ENCODE measurements at regions not wholly inside any gene's neighbourhood (a gene's known extent, or its start where the extent isn't known, plus 50 kb on each side); places are given as distances from the start of the nearest gene placed in this dataset.

- H3K4me3 ChIP-seq (ENCODE audit: low read depth, low read length) = no peak overlapping the region
- no peaks in the 10 kb centered on the region for H3K9me3 ChIP-seq (ENCODE audit: control insufficient read depth, insufficient read depth, low read length)
- H3K4me1 ChIP-seq (ENCODE audit: control insufficient read depth, insufficient read depth, low read length) = peaks cover 10% of the 10 kb centered on the region
- H3K27ac ChIP-seq (ENCODE audit: low read depth, low read length) = no peak overlapping the region
- no peaks in the 10 kb centered on the region for H3K27me3 ChIP-seq (ENCODE audit: control insufficient read depth, insufficient read depth, low read length)
- H3K36me3 ChIP-seq (ENCODE audit: control insufficient read depth, insufficient read depth, low read length) = no peaks in the 10 kb centered on the region
- H3K9ac ChIP-seq (ENCODE audit: low read depth, low read length) = no peak overlapping the region
These were observed 387.9 kb upstream of the ANO3 start for GRCh38 chr11:25943777-25944661.

- H3K36me3 ChIP-seq (ENCODE audit: control insufficient read depth, insufficient read depth, low read length) = no peaks in the 10 kb centered on the region
- H3K9ac ChIP-seq (ENCODE audit: low read depth, low read length) = no peak overlapping the region
- H3K4me3 ChIP-seq (ENCODE audit: low read depth, low read length) = no peak overlapping the region
- no peak overlapping the region for H3K27ac ChIP-seq (ENCODE audit: low read depth, low read length)
- H3K4me1 ChIP-seq (ENCODE audit: control insufficient read depth, insufficient read depth, low read length) = peaks cover 11% of the 10 kb centered on the region
- H3K27me3 ChIP-seq (ENCODE audit: control insufficient read depth, insufficient read depth, low read length) = no peaks in the 10 kb centered on the region
- H3K9me3 ChIP-seq (ENCODE audit: control insufficient read depth, insufficient read depth, low read length) = peaks cover 17% of the 10 kb centered on the region
These were observed 382.0 kb upstream of the ANO3 start for GRCh38 chr11:25949918-25950317.

GRCh38 chr11:25953006-25953405 is 378.9 kb upstream of the ANO3 start:
- Histone ChIP-seq H3K27me3 (ENCODE audit: control insufficient read depth, insufficient read depth, low read length) (no peaks in the 10 kb centered on the region), H3K9me3 (ENCODE audit: control insufficient read depth, insufficient read depth, low read length) (peaks cover 17% of the 10 kb centered on the region), H3K27ac (ENCODE audit: low read depth, low read length) (no peak overlapping the region), H3K4me1 (ENCODE audit: control insufficient read depth, insufficient read depth, low read length) (peaks cover 5% of the 10 kb centered on the region; the same call in 1 of the 2 replicates), H3K36me3 (ENCODE audit: control insufficient read depth, insufficient read depth, low read length) (no peaks in the 10 kb centered on the region), H3K4me3 (ENCODE audit: low read depth, low read length) (no peak overlapping the region), H3K9ac (ENCODE audit: low read depth, low read length) (no peak overlapping the region)

GRCh38 chr11:25958045-25958444 is 373.9 kb upstream of the ANO3 start:
- H3K27ac ChIP-seq (ENCODE audit: low read depth, low read length) = no peak overlapping the region
- no peak overlapping the region for H3K9ac ChIP-seq (ENCODE audit: low read depth, low read length)
- no peaks in the 10 kb centered on the region for H3K36me3 ChIP-seq (ENCODE audit: control insufficient read depth, insufficient read depth, low read length)
- H3K27me3 ChIP-seq (ENCODE audit: control insufficient read depth, insufficient read depth, low read length) = no peaks in the 10 kb centered on the region
- H3K4me1 ChIP-seq (ENCODE audit: control insufficient read depth, insufficient read depth, low read length) = peaks cover 5% of the 10 kb centered on the region; the same call in 1 of the 2 replicates
- H3K9me3 ChIP-seq (ENCODE audit: control insufficient read depth, insufficient read depth, low read length) = no peaks in the 10 kb centered on the region
- H3K4me3 ChIP-seq (ENCODE audit: low read depth, low read length) = no peak overlapping the region

GRCh38 chr11:25961539-25961938 is 370.4 kb upstream of the ANO3 start:
- no peaks in the 10 kb centered on the region for H3K27me3 ChIP-seq (ENCODE audit: control insufficient read depth, insufficient read depth, low read length)
- no peaks in the 10 kb centered on the region for H3K4me1 ChIP-seq (ENCODE audit: control insufficient read depth, insufficient read depth, low read length)
- no peaks in the 10 kb centered on the region for H3K36me3 ChIP-seq (ENCODE audit: control insufficient read depth, insufficient read depth, low read length)

GRCh38 chr11:25970726-25971508 is 361.0 kb upstream of the ANO3 start:
- H3K9me3 ChIP-seq (ENCODE audit: control insufficient read depth, insufficient read depth, low read length) = no peaks in the 10 kb centered on the region
- no peaks in the 10 kb centered on the region for H3K27me3 ChIP-seq (ENCODE audit: control insufficient read depth, insufficient read depth, low read length)
- no peak overlapping the region for H3K9ac ChIP-seq (ENCODE audit: low read depth, low read length)
- H3K4me3 ChIP-seq (ENCODE audit: low read depth, low read length) = no peak overlapping the region
- H3K27ac ChIP-seq (ENCODE audit: low read depth, low read length) = no peak overlapping the region
- no peaks in the 10 kb centered on the region for H3K36me3 ChIP-seq (ENCODE audit: control insufficient read depth, insufficient read depth, low read length)
- 0 out of 2 replicates have a peak, but pooled peaks cover 4% of the 10 kb centered on the region for H3K4me1 ChIP-seq (ENCODE audit: control insufficient read depth, insufficient read depth, low read length)

More at GRCh38 chr11:25961539-25961938, 370.4 kb upstream of the ANO3 start:
- Histone ChIP-seq H3K9ac (ENCODE audit: low read depth, low read length) (no peak overlapping the region), H3K27ac (ENCODE audit: low read depth, low read length) (no peak overlapping the region), H3K4me3 (ENCODE audit: low read depth, low read length) (no peak overlapping the region), H3K9me3 (ENCODE audit: control insufficient read depth, insufficient read depth, low read length) (no peaks in the 10 kb centered on the region)

GRCh38 chr11:25980091-25980490 is 351.8 kb upstream of the ANO3 start:
- H3K27me3 ChIP-seq (ENCODE audit: control insufficient read depth, insufficient read depth, low read length) = no peaks in the 10 kb centered on the region
- no peaks in the 10 kb centered on the region for H3K4me1 ChIP-seq (ENCODE audit: control insufficient read depth, insufficient read depth, low read length)
- no peaks in the 10 kb centered on the region for H3K36me3 ChIP-seq (ENCODE audit: control insufficient read depth, insufficient read depth, low read length)
- H3K27ac ChIP-seq (ENCODE audit: low read depth, low read length) = no peak overlapping the region
- no peak overlapping the region for H3K9ac ChIP-seq (ENCODE audit: low read depth, low read length)
- H3K9me3 ChIP-seq (ENCODE audit: control insufficient read depth, insufficient read depth, low read length) = no peaks in the 10 kb centered on the region
- no peak overlapping the region for H3K4me3 ChIP-seq (ENCODE audit: low read depth, low read length)

GRCh38 chr11:25981998-25982397 is 349.9 kb upstream of the ANO3 start:
- H3K9ac ChIP-seq (ENCODE audit: low read depth, low read length) = no peak overlapping the region
- no peaks in the 10 kb centered on the region for H3K27me3 ChIP-seq (ENCODE audit: control insufficient read depth, insufficient read depth, low read length)
- H3K9me3 ChIP-seq (ENCODE audit: control insufficient read depth, insufficient read depth, low read length) = no peaks in the 10 kb centered on the region
- H3K4me1 ChIP-seq (ENCODE audit: control insufficient read depth, insufficient read depth, low read length) = no peaks in the 10 kb centered on the region
- H3K4me3 ChIP-seq (ENCODE audit: low read depth, low read length) = no peak overlapping the region
- H3K27ac ChIP-seq (ENCODE audit: low read depth, low read length) = no peak overlapping the region
- no peaks in the 10 kb centered on the region for H3K36me3 ChIP-seq (ENCODE audit: control insufficient read depth, insufficient read depth, low read length)

GRCh38 chr11:25983280-25983679 is 348.6 kb upstream of the ANO3 start:
- Histone ChIP-seq H3K9me3 (ENCODE audit: control insufficient read depth, insufficient read depth, low read length) (no peaks in the 10 kb centered on the region), H3K4me1 (ENCODE audit: control insufficient read depth, insufficient read depth, low read length) (no peaks in the 10 kb centered on the region), H3K36me3 (ENCODE audit: control insufficient read depth, insufficient read depth, low read length) (no peaks in the 10 kb centered on the region), H3K27me3 (ENCODE audit: control insufficient read depth, insufficient read depth, low read length) (no peaks in the 10 kb centered on the region), H3K4me3 (ENCODE audit: low read depth, low read length) (no peak overlapping the region), H3K9ac (ENCODE audit: low read depth, low read length) (no peak overlapping the region), H3K27ac (ENCODE audit: low read depth, low read length) (no peak overlapping the region)

GRCh38 chr11:25988178-25988577 is 343.8 kb upstream of the ANO3 start:
- H3K27ac ChIP-seq (ENCODE audit: low read depth, low read length) = no peak overlapping the region
- H3K9me3 ChIP-seq (ENCODE audit: control insufficient read depth, insufficient read depth, low read length) = no peaks in the 10 kb centered on the region
- no peaks in the 10 kb centered on the region for H3K4me1 ChIP-seq (ENCODE audit: control insufficient read depth, insufficient read depth, low read length)

GRCh38 chr11:25990406-25990805 is 341.5 kb upstream of the ANO3 start:
- H3K9me3 ChIP-seq (ENCODE audit: control insufficient read depth, insufficient read depth, low read length) = no peaks in the 10 kb centered on the region
- H3K36me3 ChIP-seq (ENCODE audit: control insufficient read depth, insufficient read depth, low read length) = no peaks in the 10 kb centered on the region
- H3K4me1 ChIP-seq (ENCODE audit: control insufficient read depth, insufficient read depth, low read length) = no peaks in the 10 kb centered on the region
- no peak overlapping the region for H3K9ac ChIP-seq (ENCODE audit: low read depth, low read length)
- H3K27ac ChIP-seq (ENCODE audit: low read depth, low read length) = no peak overlapping the region
- no peak overlapping the region for H3K4me3 ChIP-seq (ENCODE audit: low read depth, low read length)
- H3K27me3 ChIP-seq (ENCODE audit: control insufficient read depth, insufficient read depth, low read length) = no peaks in the 10 kb centered on the region

More at GRCh38 chr11:25988178-25988577, 343.8 kb upstream of the ANO3 start:
- H3K36me3 ChIP-seq (ENCODE audit: control insufficient read depth, insufficient read depth, low read length) = no peaks in the 10 kb centered on the region
- no peak overlapping the region for H3K9ac ChIP-seq (ENCODE audit: low read depth, low read length)
- H3K4me3 ChIP-seq (ENCODE audit: low read depth, low read length) = no peak overlapping the region
- H3K27me3 ChIP-seq (ENCODE audit: control insufficient read depth, insufficient read depth, low read length) = no peaks in the 10 kb centered on the region
